NB4 (cell line): ENCODE measurements at regions not wholly inside any gene's neighbourhood (a gene's known extent, or its start where the extent isn't known, plus 50 kb on each side); places are given as distances from the start of the nearest gene placed in this dataset.

Experiments used
- DNase-seq: peaks from one replicate; pipeline ENCODE4 v3.0.0; 2010; ENCODE audit warnings: low read depth
- H3K4me3 ChIP-seq: one replicate; pipeline ENCODE4 v1.5.1; 2011; ENCODE audit warnings: mild to moderate bottlenecking, low read depth, low read length, moderate library complexity
- MAX ChIP-seq: IDR thresholded peaks from 2 replicates; pipeline ENCODE4 v1.6.1; 2011; ENCODE audit warnings: low read depth, low read length
- MYC ChIP-seq: IDR thresholded peaks from 2 replicates; pipeline ENCODE4 v1.6.1; 2011; ENCODE audit warnings: low read depth, low read length
- POLR2A ChIP-seq: IDR thresholded peaks from 2 replicates; pipeline ENCODE4 v1.6.1; 2011; ENCODE audit warnings: mild to moderate bottlenecking; ENCODE audit not compliant: insufficient read length; ENCODE audit errors: extremely low read depth
- TF ChIP-seq, protein P1 (sequence below): IDR thresholded peaks from one replicate; pipeline ENCODE4 v1.5.1; 2012; ENCODE audit warnings: low read depth, low read length

DNA sequence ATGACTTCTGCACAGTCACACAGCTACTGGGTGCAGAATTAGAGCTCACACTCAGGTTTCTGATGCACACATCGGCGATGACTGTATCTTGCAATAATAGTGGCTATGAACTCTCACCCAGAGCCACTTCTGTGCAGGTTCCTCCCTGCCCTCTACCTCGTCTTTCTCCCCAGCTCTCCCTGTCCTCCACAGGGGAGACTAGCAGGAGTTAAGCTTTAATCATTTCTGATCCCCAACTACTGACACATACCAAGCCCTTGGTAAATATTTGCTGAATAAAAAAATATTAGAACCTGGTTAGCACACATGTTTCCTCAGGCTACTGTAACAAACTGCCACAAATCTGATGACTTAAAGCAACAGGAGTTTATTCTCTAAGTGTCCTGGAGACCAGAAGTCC, 222.7 kb upstream of the FOXA2 start:
- TF ChIP-seq, protein P1, sequence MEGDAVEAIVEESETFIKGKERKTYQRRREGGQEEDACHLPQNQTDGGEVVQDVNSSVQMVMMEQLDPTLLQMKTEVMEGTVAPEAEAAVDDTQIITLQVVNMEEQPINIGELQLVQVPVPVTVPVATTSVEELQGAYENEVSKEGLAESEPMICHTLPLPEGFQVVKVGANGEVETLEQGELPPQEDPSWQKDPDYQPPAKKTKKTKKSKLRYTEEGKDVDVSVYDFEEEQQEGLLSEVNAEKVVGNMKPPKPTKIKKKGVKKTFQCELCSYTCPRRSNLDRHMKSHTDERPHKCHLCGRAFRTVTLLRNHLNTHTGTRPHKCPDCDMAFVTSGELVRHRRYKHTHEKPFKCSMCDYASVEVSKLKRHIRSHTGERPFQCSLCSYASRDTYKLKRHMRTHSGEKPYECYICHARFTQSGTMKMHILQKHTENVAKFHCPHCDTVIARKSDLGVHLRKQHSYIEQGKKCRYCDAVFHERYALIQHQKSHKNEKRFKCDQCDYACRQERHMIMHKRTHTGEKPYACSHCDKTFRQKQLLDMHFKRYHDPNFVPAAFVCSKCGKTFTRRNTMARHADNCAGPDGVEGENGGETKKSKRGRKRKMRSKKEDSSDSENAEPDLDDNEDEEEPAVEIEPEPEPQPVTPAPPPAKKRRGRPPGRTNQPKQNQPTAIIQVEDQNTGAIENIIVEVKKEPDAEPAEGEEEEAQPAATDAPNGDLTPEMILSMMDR = no peak
- TF ChIP-seq MYC = no peak
- TF ChIP-seq POLR2A = no peak
- no peak for TF ChIP-seq MAX
- DNase-seq = no peak
- H3K4me3 ChIP-seq = no peak overlapping the region

DNA sequence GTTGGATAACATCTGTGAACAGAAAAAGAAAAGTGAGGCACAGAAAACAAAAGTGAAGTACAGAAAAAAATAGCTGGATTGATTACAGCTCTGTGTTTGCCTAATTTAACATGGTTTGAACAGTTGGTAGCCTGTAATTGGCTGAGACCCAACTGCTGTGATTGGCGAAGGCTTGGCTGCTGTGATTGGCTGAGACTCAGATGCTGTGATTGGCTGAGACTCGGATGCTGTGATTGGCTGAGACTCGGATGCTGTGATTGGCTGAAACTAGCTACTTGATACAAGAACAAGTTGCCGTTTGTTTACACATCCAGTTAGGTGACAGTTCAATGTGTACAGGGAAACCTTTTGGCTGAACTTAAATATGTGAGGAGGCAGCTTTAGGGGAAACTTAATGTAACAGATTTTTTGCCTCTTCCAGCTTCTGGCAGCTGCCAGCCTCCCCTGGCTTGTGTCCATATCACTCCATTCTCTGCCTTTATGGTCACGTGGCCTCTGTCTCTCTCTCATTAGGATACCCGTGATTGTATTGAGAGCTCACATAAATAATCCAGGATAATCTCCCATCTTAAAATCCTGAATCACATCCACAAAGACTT, 223.4 kb upstream of the FOXA2 start:
- no peak overlapping the region for H3K4me3 ChIP-seq
- DNase-seq = peak; percentile 8
- TF ChIP-seq MYC (no peak), POLR2A (no peak), MAX (no peak)
- TF ChIP-seq, protein P1 = no peak

DNA sequence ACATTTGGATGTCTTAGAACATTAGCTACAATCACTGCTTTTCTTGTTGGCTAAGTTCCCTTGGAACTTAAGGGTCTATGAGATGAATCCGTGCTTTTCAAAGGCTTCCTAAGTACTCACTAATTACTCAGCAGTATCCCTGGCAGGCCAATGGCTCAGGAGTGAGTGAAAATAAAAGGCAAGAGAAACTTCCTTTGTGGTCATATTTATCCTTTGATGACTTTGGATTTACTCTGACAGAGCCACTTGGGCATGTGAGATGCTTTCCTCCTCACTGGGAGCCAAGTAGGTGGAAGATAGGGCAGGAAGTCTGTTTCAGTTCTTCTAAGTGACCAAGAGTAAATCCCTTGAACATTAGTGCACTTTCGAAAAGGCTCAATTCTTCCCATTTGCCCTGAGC, 224.3 kb upstream of the FOXA2 start:
- no peak for DNase-seq
- H3K4me3 ChIP-seq = no peak overlapping the region
- TF ChIP-seq, protein P1 = no peak
- TF ChIP-seq MAX = no peak
- TF ChIP-seq MYC = no peak
- TF ChIP-seq POLR2A = no peak

GRCh38 chr20:22810030-22810429, 225.1 kb upstream of the SSTR4 start:
- no peak overlapping the region for H3K4me3 ChIP-seq
- no peak for TF ChIP-seq MAX
- no peak for TF ChIP-seq MYC
- no peak for TF ChIP-seq POLR2A
- TF ChIP-seq, protein P1 = no peak
- DNase-seq = no peak

GRCh38 chr20:22810626-22811569, 224.2 kb upstream of the SSTR4 start:
- no peak overlapping the region for H3K4me3 ChIP-seq
- DNase-seq = no peak
- TF ChIP-seq, protein P1 = no peak
- TF ChIP-seq POLR2A = no peak
- no peak for TF ChIP-seq MAX
- no peak for TF ChIP-seq MYC
